ENCODE measurements at regions not wholly inside any gene's neighbourhood (a gene's known extent, or its start where the extent isn't known, plus 50 kb on each side); places are given as distances from the start of the nearest gene placed in this dataset.

DNA sequence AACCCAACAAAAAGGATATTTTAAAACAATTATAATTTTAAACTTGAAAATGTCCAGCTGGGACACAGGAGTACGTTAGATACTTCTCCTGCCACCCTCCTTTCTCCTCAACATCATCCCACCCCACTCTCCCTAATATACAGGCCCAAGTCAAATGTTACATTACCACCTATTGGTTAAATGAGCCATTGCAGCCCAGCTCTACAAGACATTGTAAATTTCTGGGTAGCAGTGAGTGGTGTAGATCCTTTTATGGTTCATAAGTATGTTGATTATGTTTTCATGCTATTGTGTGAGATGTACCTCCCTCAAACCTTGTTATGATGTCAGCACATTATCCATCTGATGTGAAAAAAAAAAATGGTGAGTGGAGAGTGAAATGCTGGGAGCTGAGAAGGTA, 187.1 kb upstream of the BCOR start:
- Mint-ChIP-seq H3K27ac (no peak overlapping the region), H3K27me3 (no peaks in the 10 kb centered on the region), H3K9me3 (no peaks in the 10 kb centered on the region), H3K4me3 (no peak overlapping the region), H3K36me3 (no peaks in the 10 kb centered on the region), H3K4me1 (ENCODE audit: unreplicated experiment) (peaks cover 11% of the 10 kb centered on the region)
- DNase-seq (ENCODE audit: extremely low spot score, unreplicated experiment), result no peak
- TF ChIP-seq, protein P1, sequence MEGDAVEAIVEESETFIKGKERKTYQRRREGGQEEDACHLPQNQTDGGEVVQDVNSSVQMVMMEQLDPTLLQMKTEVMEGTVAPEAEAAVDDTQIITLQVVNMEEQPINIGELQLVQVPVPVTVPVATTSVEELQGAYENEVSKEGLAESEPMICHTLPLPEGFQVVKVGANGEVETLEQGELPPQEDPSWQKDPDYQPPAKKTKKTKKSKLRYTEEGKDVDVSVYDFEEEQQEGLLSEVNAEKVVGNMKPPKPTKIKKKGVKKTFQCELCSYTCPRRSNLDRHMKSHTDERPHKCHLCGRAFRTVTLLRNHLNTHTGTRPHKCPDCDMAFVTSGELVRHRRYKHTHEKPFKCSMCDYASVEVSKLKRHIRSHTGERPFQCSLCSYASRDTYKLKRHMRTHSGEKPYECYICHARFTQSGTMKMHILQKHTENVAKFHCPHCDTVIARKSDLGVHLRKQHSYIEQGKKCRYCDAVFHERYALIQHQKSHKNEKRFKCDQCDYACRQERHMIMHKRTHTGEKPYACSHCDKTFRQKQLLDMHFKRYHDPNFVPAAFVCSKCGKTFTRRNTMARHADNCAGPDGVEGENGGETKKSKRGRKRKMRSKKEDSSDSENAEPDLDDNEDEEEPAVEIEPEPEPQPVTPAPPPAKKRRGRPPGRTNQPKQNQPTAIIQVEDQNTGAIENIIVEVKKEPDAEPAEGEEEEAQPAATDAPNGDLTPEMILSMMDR (conservative IDR thresholded peaks at IDR 0.05), result peak; percentile 41

DNA sequence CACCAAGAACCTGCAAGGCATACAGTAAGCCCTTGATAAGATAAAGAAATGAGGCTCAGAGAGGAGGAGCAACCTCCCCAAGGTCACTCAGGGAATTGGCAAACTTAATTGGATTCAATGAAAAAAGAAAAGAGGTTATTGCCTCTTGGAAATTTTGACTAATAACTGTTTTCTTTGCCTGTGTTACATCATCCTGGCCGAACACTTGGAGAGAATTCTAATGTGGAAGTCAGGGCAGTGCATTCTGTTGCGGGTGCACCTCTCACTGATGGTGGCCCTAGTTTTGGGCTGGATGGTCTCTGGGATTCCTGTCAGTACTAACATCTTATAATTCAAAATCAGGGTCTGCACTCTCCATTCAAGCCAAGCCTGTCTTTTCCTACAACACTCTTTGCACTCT, 186.2 kb upstream of the BCOR start:
- Mint-ChIP-seq H3K9me3 (no peaks in the 10 kb centered on the region), H3K36me3 (no peaks in the 10 kb centered on the region), H3K4me1 (ENCODE audit: unreplicated experiment) (peaks cover 11% of the 10 kb centered on the region), H3K4me3 (no peak overlapping the region), H3K27ac (no peak overlapping the region), H3K27me3 (no peaks in the 10 kb centered on the region)
- TF ChIP-seq, protein P1 (conservative IDR thresholded peaks at IDR 0.05), result no peak
- no peak for DNase-seq (ENCODE audit: extremely low spot score, unreplicated experiment)

DNA sequence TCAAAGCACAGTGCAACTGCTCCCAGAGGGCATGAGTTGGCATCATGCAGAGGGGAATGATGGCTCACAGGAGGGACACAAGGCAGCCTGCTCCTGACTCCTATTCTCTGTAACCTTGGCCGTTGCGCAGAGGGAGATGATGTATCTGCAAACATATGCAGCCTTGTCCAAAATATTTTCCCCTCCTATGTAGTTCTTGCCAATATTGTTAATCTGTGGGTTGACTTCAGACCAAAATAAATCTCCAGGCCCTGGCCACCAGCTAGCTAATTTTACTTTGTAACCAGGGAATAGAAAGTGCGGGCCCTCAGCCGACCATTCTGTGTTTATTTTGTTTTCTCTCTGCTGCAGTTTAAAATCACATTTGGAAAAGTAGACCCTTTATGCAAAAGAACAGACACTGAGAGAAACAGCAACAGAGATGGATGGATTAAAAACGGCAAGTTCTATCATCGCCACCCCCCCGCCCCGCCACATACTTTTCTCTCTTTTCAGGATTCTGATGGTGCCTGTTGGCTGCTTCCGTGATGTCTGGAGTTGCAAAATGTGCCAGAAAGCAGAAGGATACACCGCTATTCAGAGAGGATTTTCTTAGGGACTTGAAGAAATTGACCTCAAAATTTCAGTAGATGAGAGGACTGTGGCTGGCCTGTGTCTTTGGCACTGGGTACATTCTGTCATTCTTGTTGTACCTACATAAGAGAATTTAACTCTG, 185.3 kb upstream of the BCOR start:
- H3K36me3 Mint-ChIP-seq, result no peaks in the 10 kb centered on the region
- peaks cover 11% of the 10 kb centered on the region for H3K4me1 Mint-ChIP-seq (ENCODE audit: unreplicated experiment)
- no peaks in the 10 kb centered on the region for H3K27me3 Mint-ChIP-seq
- H3K4me3 Mint-ChIP-seq, result no peak overlapping the region
- H3K27ac Mint-ChIP-seq, result no peak overlapping the region
- TF ChIP-seq, protein P1 (conservative IDR thresholded peaks at IDR 0.05), result no peak
- H3K9me3 Mint-ChIP-seq, result peaks cover 8% of the 10 kb centered on the region
- DNase-seq (ENCODE audit: extremely low spot score, unreplicated experiment), result no peak

DNA sequence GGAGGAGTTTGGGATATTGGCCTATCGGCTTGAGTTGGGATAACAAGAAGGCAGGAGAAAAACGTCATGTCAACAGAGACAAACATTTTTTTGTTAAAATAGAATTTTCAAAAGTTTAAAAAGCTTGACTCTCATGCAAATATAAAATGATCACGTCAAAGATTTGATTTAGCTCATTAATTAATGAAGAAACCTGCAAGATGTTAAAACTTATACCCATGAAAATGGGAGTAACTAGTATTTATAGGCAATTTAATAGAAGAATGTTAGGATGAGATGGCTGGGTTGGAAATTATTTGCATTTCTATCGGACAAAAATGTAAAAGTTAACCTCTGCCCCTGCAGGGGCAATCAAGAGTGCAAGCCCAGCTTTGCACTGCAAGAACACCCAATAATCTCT, 184.6 kb upstream of the BCOR start:
- H3K9me3 Mint-ChIP-seq, result peaks cover 8% of the 10 kb centered on the region
- TF ChIP-seq, protein P1 (conservative IDR thresholded peaks at IDR 0.05), result no peak
- H3K36me3 Mint-ChIP-seq, result no peaks in the 10 kb centered on the region
- no peak overlapping the region for H3K27ac Mint-ChIP-seq
- DNase-seq (ENCODE audit: extremely low spot score, unreplicated experiment), result no peak
- no peaks in the 10 kb centered on the region for H3K27me3 Mint-ChIP-seq
- H3K4me1 Mint-ChIP-seq (ENCODE audit: unreplicated experiment), result peaks cover 11% of the 10 kb centered on the region
- no peak overlapping the region for H3K4me3 Mint-ChIP-seq

DNA sequence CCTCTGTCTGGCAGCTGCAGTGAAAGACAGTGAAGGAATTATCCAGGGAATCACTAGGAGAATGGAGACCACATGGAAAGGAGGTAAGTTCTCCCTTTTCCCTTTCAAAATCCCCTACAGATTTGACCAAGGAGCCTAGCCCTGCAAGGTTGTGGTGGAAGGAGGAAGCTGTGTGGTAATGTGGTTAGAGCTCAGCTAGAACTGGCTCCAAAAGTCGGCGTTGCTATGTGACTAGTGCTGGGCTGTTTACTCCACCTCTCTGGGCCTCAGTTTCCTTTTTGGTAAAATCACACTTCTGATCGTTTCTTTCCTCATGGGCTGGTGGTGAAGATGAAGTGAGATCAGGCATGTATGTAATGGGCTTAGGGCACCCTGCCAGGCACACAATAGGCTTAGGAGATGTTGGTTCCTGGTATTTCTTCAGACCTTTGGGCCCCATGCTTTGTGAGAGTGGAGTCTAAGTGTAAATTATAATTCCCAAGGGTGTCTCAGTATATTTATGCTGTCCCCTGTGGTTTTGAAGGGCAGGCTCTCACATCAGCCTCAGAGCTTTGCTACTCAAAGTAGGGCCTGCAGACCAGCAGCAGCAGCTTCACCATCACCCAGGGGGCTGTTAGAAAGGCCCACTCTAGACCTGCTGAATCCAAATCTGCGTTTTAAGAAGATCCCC, 183.7 kb upstream of the BCOR start:
- TF ChIP-seq, protein P1 (conservative IDR thresholded peaks at IDR 0.05), result no peak
- Mint-ChIP-seq H3K27ac (no peak overlapping the region), H3K36me3 (no peaks in the 10 kb centered on the region), H3K9me3 (peaks cover 8% of the 10 kb centered on the region), H3K4me3 (no peak overlapping the region), H3K4me1 (ENCODE audit: unreplicated experiment) (peaks cover 11% of the 10 kb centered on the region), H3K27me3 (no peaks in the 10 kb centered on the region)
- no peak for DNase-seq (ENCODE audit: extremely low spot score, unreplicated experiment)
